MCF 10A (cell line): ENCODE measurements at regions not wholly inside any gene's neighbourhood (a gene's known extent, or its start where the extent isn't known, plus 50 kb on each side); places are given as distances from the start of the nearest gene placed in this dataset.

Source experiments
- BruUV-seq: library from RNA; stranded (reverse); fragments of 400-500 nt; replicated peaks from 2 replicates; lab custom pipeline; 2021; lab: Mats Ljungman, UMichigan
- CTCF ChIA-PET: fragments of 300-600 bp; sonication (Branson Sonifier 250); formaldehyde crosslinking; extraction: SDS; loops from one replicate; lab custom pipeline; 2021; ENCODE audit warnings: antibody characterized with exemption, inconsistent platforms; lab: Yijun Ruan, JAX
- POLR2A ChIA-PET: fragments of 300-600, 350-650 bp; sonication (Branson Sonifier 250); formaldehyde crosslinking; extraction: SDS; loops from one replicate; lab custom pipeline; 2020; ENCODE audit warnings: antibody characterized with exemption, inconsistent platforms; lab: Yijun Ruan, JAX
- DNase-seq: peaks from one replicate; pipeline ENCODE4 v3.0.0-alpha.2; 2018; ENCODE audit not compliant: unreplicated experiment
- H3K27ac Mint-ChIP-seq: one replicate; pipeline ENCODE4 v1.8.0; 2022; ENCODE audit warnings: mild to moderate bottlenecking, low read depth, mixed read lengths; ENCODE audit not compliant: unreplicated experiment
- H3K27me3 Mint-ChIP-seq: one replicate; pipeline ENCODE4 v1.8.0; 2022; ENCODE audit warnings: mixed read lengths; ENCODE audit not compliant: insufficient read depth, unreplicated experiment
- H3K36me3 Mint-ChIP-seq: one replicate; pipeline ENCODE4 v1.8.0; 2022; ENCODE audit warnings: mild to moderate bottlenecking, moderate library complexity, mixed read lengths; ENCODE audit not compliant: insufficient read depth, unreplicated experiment
- H3K4me1 Mint-ChIP-seq: one replicate; pipeline ENCODE4 v1.8.0; 2022; ENCODE audit warnings: mixed read lengths; ENCODE audit not compliant: insufficient read depth, unreplicated experiment
- H3K4me3 Mint-ChIP-seq: one replicate; pipeline ENCODE4 v1.8.0; 2022; ENCODE audit warnings: mild to moderate bottlenecking, moderate library complexity, mixed read lengths; ENCODE audit not compliant: unreplicated experiment
- H3K9me3 Mint-ChIP-seq: one replicate; pipeline ENCODE4 v1.8.0; 2022; ENCODE audit warnings: mixed read lengths; ENCODE audit not compliant: unreplicated experiment
- CTCF ChIP-seq: fragments of 200-600 bp; IDR thresholded peaks from one replicate; pipeline ENCODE4 v1.8.0; 2022; ENCODE audit warnings: antibody characterized with exemption, mild to moderate bottlenecking; ENCODE audit not compliant: unreplicated experiment
- intact Hi-C: fragments of 100-400 bp; cut with micrococcal nuclease; formaldehyde crosslinking; loops from 2 replicates; pipeline ENCODE4 v1.14.1; 2022

GRCh38 chr13:80203496-80203895 lies 137.4 kb downstream of the SPRY2 start:
- POLR2A ChIA-PET, result no interaction called here
- H3K27me3 Mint-ChIP-seq, result no peaks in the 10 kb centered on the region
- no peak overlapping the region for H3K4me3 Mint-ChIP-seq
- no peak for DNase-seq
- CTCF ChIA-PET, result no interaction called here
- no peaks in the 10 kb centered on the region for H3K36me3 Mint-ChIP-seq
- H3K4me1 Mint-ChIP-seq, result no peaks in the 10 kb centered on the region
- no peak overlapping the region for H3K27ac Mint-ChIP-seq
- intact Hi-C loops, result no loop called here
- no peak for TF ChIP-seq CTCF
- BruUV-seq, result no TSS peak
- H3K9me3 Mint-ChIP-seq, result peaks cover 5% of the 10 kb centered on the region

- intact Hi-C loops, result no loop called here
- peaks cover 5% of the 10 kb centered on the region for H3K9me3 Mint-ChIP-seq
- H3K4me3 Mint-ChIP-seq, result no peak overlapping the region
- ChIA-PET CTCF (no interaction called here), POLR2A (no interaction called here)
- DNase-seq, result no peak
- no TSS peak for BruUV-seq
- no peaks in the 10 kb centered on the region for H3K4me1 Mint-ChIP-seq
- no peaks in the 10 kb centered on the region for H3K27me3 Mint-ChIP-seq
- TF ChIP-seq CTCF, result no peak
- H3K36me3 Mint-ChIP-seq, result no peaks in the 10 kb centered on the region
- H3K27ac Mint-ChIP-seq, result no peak overlapping the region
Measured at GRCh38 chr13:80201694-80202468, 139.0 kb downstream of the SPRY2 start.

GRCh38 chr13:80199585-80200292 lies 141.2 kb downstream of the SPRY2 start:
- no peaks in the 10 kb centered on the region for H3K27me3 Mint-ChIP-seq
- BruUV-seq, result no TSS peak
- H3K9me3 Mint-ChIP-seq, result peaks cover 5% of the 10 kb centered on the region
- intact Hi-C loops, result no loop called here
- no peak overlapping the region for H3K27ac Mint-ChIP-seq
- TF ChIP-seq CTCF, result no peak
- no peak for DNase-seq
- ChIA-PET POLR2A (no interaction called here), CTCF (no interaction called here)
- H3K36me3 Mint-ChIP-seq, result no peaks in the 10 kb centered on the region
- H3K4me1 Mint-ChIP-seq, result no peaks in the 10 kb centered on the region
- H3K4me3 Mint-ChIP-seq, result no peak overlapping the region

GRCh38 chr13:80199067-80199466 lies 141.9 kb downstream of the SPRY2 start:
- ChIA-PET CTCF (no interaction called here), POLR2A (no interaction called here)
- no peaks in the 10 kb centered on the region for H3K4me1 Mint-ChIP-seq
- no peak for DNase-seq
- H3K27ac Mint-ChIP-seq, result no peak overlapping the region
- TF ChIP-seq CTCF, result no peak
- H3K27me3 Mint-ChIP-seq, result no peaks in the 10 kb centered on the region
- peaks cover 5% of the 10 kb centered on the region for H3K9me3 Mint-ChIP-seq
- intact Hi-C loops, result no loop called here
- no TSS peak for BruUV-seq
- no peaks in the 10 kb centered on the region for H3K36me3 Mint-ChIP-seq
- no peak overlapping the region for H3K4me3 Mint-ChIP-seq
